Adrenal gland (tissue), 9 donors: ENCODE measurements at regions not wholly inside any gene's neighbourhood (a gene's known extent, or its start where the extent isn't known, plus 50 kb on each side); places are given as distances from the start of the nearest gene placed in this dataset.
"Not testable (repeated sequence)": the region's sequence is repeated elsewhere in the genome, so short reads cannot be mapped to it uniquely, and the experiment has no call there.

Source experiments
- DNase-seq, 7 donors: peaks; one replicate each; pipeline ENCODE4 v3.0.0-alpha.2; 2019 to 2020
- H3K27ac ChIP-seq, 5 donors: fragments of 200-600 bp; sonication (generic) in 4 of 5; 1 replicate in 3 of 5; 2 replicates in 2 of 5; pipeline versions ENCODE4 v1.5.1 to v1.8.0; 2016 to 2020; ENCODE audit warnings: mild to moderate bottlenecking in 1 of 5
- H3K27me3 ChIP-seq: fragments of 200-600 bp; 2 replicates; pipeline ENCODE4 v1.8.0; 2021
- H3K36me3 ChIP-seq, 2 donors: fragments of 200-600 bp; replicated peaks in 1 of 2; 1 replicate in 1 of 2; 2 replicates in 1 of 2; pipeline versions ENCODE4 v1.5.1 to v1.8.0; 2018 to 2022
- H3K4me1 ChIP-seq, 2 donors: fragments of 200-600 bp; replicated peaks in 1 of 2; 1 replicate in 1 of 2; 2 replicates in 1 of 2; pipeline versions ENCODE4 v1.5.1 to v1.8.0; 2018 to 2021
- H3K4me3 ChIP-seq, 4 donors: fragments of 200-600 bp; sonication (generic) in 3 of 4; one replicate each; pipeline ENCODE4 v1.5.1; 2016 to 2018
- H3K9me3 ChIP-seq, 3 donors: fragments of 200-600 bp; sonication (generic) in 1 of 3; replicated peaks in 1 of 3; 1 replicate in 2 of 3; 2 replicates in 1 of 3; pipeline versions ENCODE4 v1.5.1 to v1.8.0; 2016 to 2021
- WGBS, 4 donors: extraction: QIAGEN DNeasy Blood & Tissue Kit in 2 of 4; methylation state at CpG; one replicate each; pipeline versions ENCODE4 v1.1.5 to v1.1.7; 2013 to 2017; 5-methylcytosine and 5-hydroxymethylcytosine counted together
- intact Hi-C, 2 donors: fragments of 100-400 bp; cut with DNase I; formaldehyde crosslinking; loops; one replicate each; pipeline versions ENCODE4 v1.14.1 to v1.15.0; 2022 to 2023
- microRNA-seq, 3 donors: library from miRNA; unstranded; fragments of <30 nt; microRNA quantifications; one replicate each; pipeline ENCODE4, GENCODE V29; 2017 to 2020
- small RNA-seq, 2 donors: library from RNA; depleted of rRNA; stranded (forward); fragments of <200 nt; gene quantifications; one replicate each; pipeline ENCODE3, GENCODE V24; 2016
- donor health status: healthy with polysubstance abuse.
- donor health status: Bipolar disorder and iron deficiency.
- donor health status: DM: yes; HTN: yes; CAD: no.
- donor health status: DM: no; HTN: no; CAD: no.
- donor health status: DM: no; HTN: no; CAD: no.

DNA sequence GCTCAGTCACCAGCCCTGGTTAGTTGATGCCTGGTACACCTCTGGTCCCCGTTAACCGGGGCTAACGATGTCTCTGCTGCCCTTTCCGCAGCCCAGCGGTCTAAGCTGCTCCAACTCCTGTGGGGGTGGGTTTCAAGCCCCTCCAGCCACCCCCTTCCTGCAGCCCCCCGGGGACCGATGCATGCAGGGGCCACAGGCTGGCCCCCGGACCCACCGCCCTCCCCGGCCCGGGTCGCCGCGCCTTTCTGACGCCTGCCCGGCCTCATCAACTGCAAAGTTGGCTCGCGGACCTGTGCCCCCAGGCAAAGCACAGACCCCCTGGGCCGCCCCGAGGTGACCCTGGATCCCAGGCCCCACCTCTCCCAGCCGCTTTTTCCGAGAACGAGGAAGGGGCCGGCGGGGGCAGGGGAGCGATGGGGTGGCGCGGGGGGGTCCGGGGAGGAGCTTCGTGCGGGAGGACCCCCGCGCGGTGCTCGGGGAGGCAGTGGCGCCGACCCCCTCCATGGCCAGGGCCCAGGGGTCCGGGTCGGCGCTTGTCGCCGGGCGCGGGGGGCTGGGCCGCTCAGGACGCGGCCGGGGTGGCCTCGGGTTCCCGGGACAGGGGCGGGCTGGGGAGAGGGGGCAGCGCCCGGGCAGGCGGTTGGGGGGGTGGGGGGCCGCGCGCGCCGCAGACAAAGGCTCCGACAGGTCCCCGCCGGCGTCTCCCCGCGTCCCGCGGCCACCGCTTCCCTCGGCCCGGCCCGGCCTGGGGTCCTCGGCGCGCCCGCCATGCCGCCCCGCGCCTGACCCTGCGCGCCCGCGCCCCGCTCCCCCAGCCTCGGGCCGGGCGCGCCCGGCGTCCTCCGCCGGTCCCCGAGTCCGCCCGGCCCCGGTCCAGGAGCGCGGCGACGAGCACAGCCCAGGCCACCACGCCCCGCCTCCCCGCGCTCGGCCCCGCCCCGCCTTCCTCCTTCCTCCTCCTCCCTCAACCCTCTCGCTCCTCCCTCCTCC, 183.6 kb downstream of the ZNF479 start:
- H3K27ac ChIP-seq, H3K4me3 ChIP-seq, H3K27me3 ChIP-seq, DNase-seq, intact Hi-C loops, H3K9me3 ChIP-seq, H3K4me1 ChIP-seq, H3K36me3 ChIP-seq: not testable (repeated sequence)
- WGBS, 4 donors: 54 to 67% (median 63%) methylated on average over 13 to 16 of the region's 107 CpGs; no CpG with 5 or more reads in 1 of the 4 donors

DNA sequence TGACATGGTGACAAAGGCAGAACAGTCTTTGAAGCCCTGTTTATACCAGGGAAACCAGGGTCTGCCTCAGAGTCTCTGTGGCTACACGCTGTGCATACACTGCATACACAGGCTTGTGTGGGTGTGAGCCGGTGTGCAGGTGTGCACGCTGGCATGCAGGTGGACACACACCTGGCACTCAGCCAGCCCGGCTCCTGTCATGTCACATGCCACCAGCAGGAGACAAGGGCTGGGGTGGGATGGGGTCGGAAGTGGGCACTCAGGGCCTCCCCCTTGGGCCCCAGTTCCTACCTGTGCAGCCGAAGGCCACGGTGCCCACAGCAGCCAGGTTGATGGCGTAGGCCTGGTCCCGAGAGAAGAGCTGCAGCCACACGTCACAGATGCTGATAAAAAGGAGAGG, 192.2 kb downstream of the ZNF479 start:
- 63 to 100% (median 89%) methylated on average over 3 to 4 of the region's 10 CpGs; no CpG with 5 or more reads in 1 of the 4 donors for WGBS, 4 donors
- H3K9me3 ChIP-seq, intact Hi-C loops, H3K4me3 ChIP-seq, H3K4me1 ChIP-seq, H3K27me3 ChIP-seq, H3K36me3 ChIP-seq, H3K27ac ChIP-seq: not testable (repeated sequence)
- peak in 1 of 7 donors; percentile 17 for DNase-seq

DNA sequence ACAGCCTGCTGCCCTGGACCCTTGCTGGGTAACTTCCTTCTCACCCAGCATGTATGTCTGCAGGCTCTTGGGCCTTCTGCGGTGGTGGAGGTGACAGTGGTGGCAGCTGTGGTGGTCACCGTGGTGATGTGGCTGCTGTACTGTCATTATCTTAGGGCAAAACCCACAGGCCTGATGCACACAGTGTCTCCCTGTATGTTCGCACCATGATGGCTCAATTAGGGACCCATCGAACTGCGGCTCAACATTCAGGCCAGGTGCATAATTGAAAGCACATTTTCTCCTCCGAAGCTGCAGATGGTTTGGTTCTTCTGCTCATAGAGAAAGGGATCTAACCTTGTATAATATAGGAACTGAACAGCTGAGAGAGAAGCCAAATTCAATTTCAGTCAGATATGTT, 208.3 kb downstream of the ZNF479 start:
- H3K4me3 ChIP-seq, H3K27ac ChIP-seq, H3K4me1 ChIP-seq, H3K27me3 ChIP-seq, intact Hi-C loops, DNase-seq, H3K36me3 ChIP-seq, H3K9me3 ChIP-seq: not testable (repeated sequence)
- 74 to 86% methylated on average over 4 of the region's 6 CpGs; no CpG with 5 or more reads in 2 of the 4 donors for WGBS, 4 donors

DNA sequence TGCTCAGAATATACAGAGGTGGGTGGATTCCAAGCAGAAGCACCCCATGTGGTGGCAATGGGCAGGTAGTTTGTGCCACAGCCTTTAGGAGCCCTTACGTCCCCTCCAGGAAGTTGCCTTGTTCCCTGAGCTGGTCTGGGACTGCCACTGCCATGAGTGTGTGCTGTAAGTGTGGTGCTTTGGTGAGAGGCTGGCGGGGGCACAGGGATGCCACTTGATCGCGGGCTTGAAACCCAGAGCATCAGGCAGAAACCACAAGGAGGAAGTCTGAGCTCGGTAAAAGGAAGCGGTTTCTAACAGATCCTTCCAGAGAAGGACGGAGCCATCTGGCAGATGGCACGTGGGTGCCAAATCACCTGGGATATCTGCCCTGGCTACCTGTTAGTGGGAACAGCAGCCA, 221.3 kb downstream of the ZNF479 start:
- H3K27ac ChIP-seq, H3K4me1 ChIP-seq, intact Hi-C loops, H3K27me3 ChIP-seq, H3K4me3 ChIP-seq, DNase-seq, H3K9me3 ChIP-seq, H3K36me3 ChIP-seq: not testable (repeated sequence)
- 63 to 94% (median 67%) methylated on average over 4 to 6 of the region's 8 CpGs; no CpG with 5 or more reads in 1 of the 4 donors for WGBS, 4 donors

DNA sequence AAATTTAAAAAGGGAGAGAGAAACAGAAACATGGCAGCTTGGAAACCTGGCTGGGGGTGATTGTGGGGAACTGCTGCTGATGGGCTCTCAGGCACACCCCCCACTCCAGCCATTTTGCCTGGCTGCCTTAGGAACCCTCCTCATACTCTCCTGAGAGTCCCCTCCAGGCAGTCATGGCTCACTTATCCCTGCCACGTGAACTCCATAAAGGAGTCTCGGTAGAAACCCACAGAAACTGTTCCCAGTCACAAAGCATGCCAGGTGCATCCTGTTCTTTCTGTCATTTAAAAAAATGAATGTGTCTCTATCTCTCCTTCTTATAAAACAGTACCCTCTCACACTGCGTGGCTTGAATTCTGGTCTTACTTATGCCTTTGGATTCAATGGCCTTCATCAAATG, 242.8 kb downstream of the ZNF479 start:
- H3K4me1 ChIP-seq, H3K4me3 ChIP-seq, H3K9me3 ChIP-seq, intact Hi-C loops, H3K36me3 ChIP-seq, H3K27me3 ChIP-seq, H3K27ac ChIP-seq, DNase-seq: not testable (repeated sequence)
- WGBS, 4 donors: 26 to 54% (median 40%) methylated on average over 3 of the region's 3 CpGs

DNA sequence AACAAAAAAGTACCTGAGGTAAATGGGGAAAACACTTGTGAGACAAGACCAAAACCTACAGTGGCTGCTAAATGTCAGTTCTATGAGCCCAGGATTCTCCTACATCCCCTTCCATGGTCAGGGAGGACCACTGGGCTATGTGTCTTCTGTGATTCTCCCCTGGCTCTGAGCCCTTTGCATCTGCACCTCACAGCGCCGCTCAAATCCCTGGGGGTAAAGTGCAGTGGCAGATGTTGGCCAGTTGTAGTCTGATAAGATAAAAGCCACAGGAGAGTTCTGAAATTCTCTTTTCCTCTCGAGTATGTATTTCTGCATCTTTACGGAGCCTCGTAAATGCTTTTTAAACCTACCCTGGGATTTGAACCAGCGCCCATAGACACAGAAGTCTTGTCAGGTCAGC, 247.1 kb downstream of the ZNF479 start:
- H3K4me3 ChIP-seq, intact Hi-C loops, H3K9me3 ChIP-seq, H3K27me3 ChIP-seq, H3K4me1 ChIP-seq, H3K27ac ChIP-seq, H3K36me3 ChIP-seq, DNase-seq: not testable (repeated sequence)
- WGBS, 4 donors: 74 to 89% (median 81%) methylated on average over 2 to 4 of the region's 6 CpGs

DNA sequence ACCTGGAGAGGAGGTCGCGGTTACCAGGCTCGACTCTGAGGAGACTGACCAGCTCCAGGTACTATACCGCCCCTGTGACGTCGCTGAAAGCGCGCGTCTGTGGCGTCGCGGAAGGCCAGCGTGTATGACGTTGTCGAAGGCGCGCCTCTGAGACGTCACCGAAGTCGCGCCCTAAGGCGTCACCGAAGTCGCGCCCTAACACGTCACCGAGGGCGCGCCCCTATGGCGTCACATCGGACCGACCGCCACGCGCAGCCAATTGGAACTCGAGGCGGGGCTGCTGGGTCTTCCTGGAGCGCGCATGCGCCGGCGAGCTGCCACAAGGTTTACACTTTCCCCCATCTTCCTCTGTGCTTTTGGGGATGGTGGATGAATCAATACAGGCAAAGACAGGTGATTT, 249.9 kb downstream of the ZNF479 start:
- H3K27ac ChIP-seq, H3K4me1 ChIP-seq, DNase-seq, H3K27me3 ChIP-seq, intact Hi-C loops, H3K36me3 ChIP-seq, H3K4me3 ChIP-seq, H3K9me3 ChIP-seq: not testable (repeated sequence)
- 59 to 65% (median 63%) methylated on average over 17 to 40 of the region's 42 CpGs; no CpG with 5 or more reads in 1 of the 4 donors for WGBS, 4 donors

Small RNA genes in the stretch of these regions (microRNA-seq; reads per million reads assigned to microRNA genes)
- gene MIR4283-1: 0 reads per million in 3 donors

Small RNA genes in the stretch of these regions (small RNA-seq; reads per million reads assigned to genes)
- 0 reads per million in 2 donors for gene MIR4283-1
